Endothelial cell of umbilical vein (primary cell): ENCODE measurements at regions not wholly inside any gene's neighbourhood (a gene's known extent, or its start where the extent isn't known, plus 50 kb on each side); places are given as distances from the start of the nearest gene placed in this dataset.
"Not testable (repeated sequence)": the region's sequence is repeated elsewhere in the genome, so short reads cannot be mapped to it uniquely, and the experiment has no call there.

ENCODE experiments used
- BruUV-seq: library from RNA; stranded (reverse); fragments of 400-500 nt; replicated peaks from 2 replicates; lab custom pipeline; 2021; lab: Mats Ljungman, UMichigan
- CTCF ChIA-PET: fragments of 300-600, 350-600 bp; sonication (Branson Sonifier 250); formaldehyde crosslinking; loops from one replicate; lab custom pipeline; 2021; ENCODE audit warnings: antibody characterized with exemption, inconsistent platforms; lab: Charles Lee
- POLR2A ChIA-PET: fragments of 300-600, 350-600 bp; sonication (Branson Sonifier 250); formaldehyde crosslinking; loops from one replicate; lab custom pipeline; 2021; ENCODE audit warnings: antibody characterized with exemption, inconsistent platforms; lab: Charles Lee
- DNase-seq: peaks from one replicate; pipeline ENCODE4 v3.0.0-alpha.2; 2011; ENCODE audit warnings: low read depth, low spot score
- FAIRE-seq: peaks from 2 replicates; lab custom pipeline; 2011; peaks lifted over from hg19 to GRCh38; lab: Jason Lieb, UNC
- H2AFZ ChIP-seq: 2 replicates; pipeline ENCODE4 v1.6.0; 2012; ENCODE audit warnings: low read depth, low read length, control low read depth, inconsistent platforms
- H3K27ac ChIP-seq: 2 replicates; pipeline ENCODE4 v1.5.1; 2011; ENCODE audit warnings: low read depth, mild to moderate bottlenecking, control low read depth, low read length, moderate library complexity; ENCODE audit not compliant: insufficient read depth
- H3K27me3 ChIP-seq, 2 experiments: 2 replicates each; pipeline versions ENCODE4 v1.6.0 to v1.6.1; 2011; ENCODE audit warnings: low read length in 2 of 2, mixed read lengths in 1 of 2; ENCODE audit not compliant: control insufficient read depth in 2 of 2, insufficient read depth in 2 of 2
- H3K36me3 ChIP-seq, 2 experiments: 2 replicates in 1 of 2; 3 replicates in 1 of 2; pipeline ENCODE4 v1.5.1; 2011; ENCODE audit warnings: low read length in 2 of 2, mild to moderate bottlenecking in 1 of 2, moderate library complexity in 1 of 2; ENCODE audit not compliant: control insufficient read depth in 2 of 2, insufficient read depth in 2 of 2; ENCODE audit errors: extremely low read depth in 1 of 2
- H3K4me1 ChIP-seq: 3 replicates; pipeline ENCODE4 v1.5.1; 2011; ENCODE audit warnings: mild to moderate bottlenecking, low read length; ENCODE audit not compliant: control insufficient read depth, insufficient read depth; ENCODE audit errors: extremely low read depth
- H3K4me2 ChIP-seq: 2 replicates; pipeline ENCODE4 v1.6.1; 2011; ENCODE audit warnings: low read length, control low read depth, mixed read lengths; ENCODE audit not compliant: insufficient read depth
- H3K4me3 ChIP-seq, 3 experiments: fragments of 200-600 bp in 1 of 3; sonication (generic), shearing (Covaris generic) in 1 of 3; replicated peaks in 1 of 3; 2 replicates each; pipeline ENCODE4 v1.5.1; 2011 to 2016; ENCODE audit warnings: control low read depth in 3 of 3, low read length in 3 of 3, mild to moderate bottlenecking in 2 of 3, inconsistent platforms in 1 of 3, low read depth in 1 of 3, moderate library complexity in 1 of 3; ENCODE audit not compliant: insufficient read depth in 1 of 3
- H3K79me2 ChIP-seq: 2 replicates; pipeline ENCODE4 v1.6.0; 2012; ENCODE audit warnings: low read length, inconsistent platforms; ENCODE audit not compliant: control insufficient read depth, insufficient read depth
- H3K9ac ChIP-seq: replicated peaks from 2 replicates; pipeline ENCODE3; 2011; ENCODE audit warnings: low read length, control low read depth; ENCODE audit not compliant: insufficient read depth; ENCODE audit errors: extremely low read depth
- H3K9me1 ChIP-seq: replicated peaks from 3 replicates; pipeline ENCODE4 v1.6.0; 2011; ENCODE audit warnings: mild to moderate bottlenecking, low read length; ENCODE audit not compliant: control insufficient read depth, insufficient read depth; ENCODE audit errors: extremely low read depth
- H3K9me3 ChIP-seq: replicated peaks from 2 replicates; pipeline ENCODE4 v1.5.1; 2012; ENCODE audit warnings: low read length, inconsistent platforms; ENCODE audit not compliant: control insufficient read depth, insufficient read depth
- H4K20me1 ChIP-seq: replicated peaks from 2 replicates; pipeline ENCODE3; 2011; ENCODE audit warnings: mild to moderate bottlenecking, low read length; ENCODE audit not compliant: control insufficient read depth, insufficient read depth; ENCODE audit errors: extremely low read depth
- FOS ChIP-seq: IDR thresholded peaks from 2 replicates; pipeline ENCODE4 v1.6.1; 2011; ENCODE audit warnings: mild to moderate bottlenecking, low read length, moderate library complexity, borderline replicate concordance; ENCODE audit not compliant: insufficient read depth
- JUN ChIP-seq: IDR thresholded peaks from 2 replicates; pipeline ENCODE4 v1.6.1; 2011; ENCODE audit warnings: borderline replicate concordance, low read depth; ENCODE audit not compliant: insufficient read length, insufficient read depth
- dilution Hi-C: fragments of 300-500 bp; cut with MboI; formaldehyde crosslinking; loops from one replicate; pipeline ENCODE4 v1.15.0; 2019; ENCODE audit warnings: low sequenced_read_pairs; ENCODE audit not compliant: extremely low pct_ligation_motif_present
- intact Hi-C: fragments of 100-400 bp; cut with micrococcal nuclease; formaldehyde crosslinking; loops from one replicate; pipeline ENCODE4 v1.10.0; 2022

DNA sequence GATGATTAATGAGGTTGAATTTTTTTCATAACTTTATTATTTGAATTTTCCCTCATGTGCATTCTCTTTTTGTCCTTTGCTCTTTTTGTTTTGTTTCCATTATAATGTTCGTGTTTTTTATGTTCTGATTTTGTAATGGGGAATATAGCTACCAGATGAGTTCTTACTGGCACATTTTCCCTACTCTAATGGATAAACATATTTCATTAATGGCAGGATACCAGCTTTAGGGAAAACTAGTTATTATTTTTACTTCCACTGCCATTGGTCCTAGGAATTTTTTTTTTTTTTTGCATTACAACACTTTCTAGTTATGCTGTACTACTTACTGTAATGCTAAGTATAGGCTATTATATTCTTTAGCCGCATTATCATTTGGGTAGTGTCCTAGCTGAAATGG, 286.3 kb downstream of the SPRY1 start:
- dilution Hi-C loops (no loop called here), intact Hi-C loops (no loop called here)
- ChIA-PET POLR2A (no interaction called here), CTCF (interaction anchor here (1.0 to 1.6 kb wide), 2 partner anchors 10 to 22 kb away, joined by 3 read pairs; no protein-coding TSS in a partner anchor)
- Histone ChIP-seq H3K9me1 (no peaks in the 10 kb centered on the region), H3K27ac (no peak overlapping the region), H3K9ac (no peak overlapping the region), H3K4me1 (no peaks in the 10 kb centered on the region), H3K79me2 (no peaks in the 10 kb centered on the region), H3K27me3 (no peaks in the 10 kb centered on the region), H2AFZ (no peak overlapping the region), H3K9me3 (no peaks in the 10 kb centered on the region), H3K4me2 (no peak overlapping the region), H4K20me1 (no peaks in the 10 kb centered on the region), H3K4me3 (no peak overlapping the region), H3K36me3 (no peaks in the 10 kb centered on the region)
- DNase-seq = no peak
- BruUV-seq = no TSS peak
- FAIRE-seq = no peak
- TF ChIP-seq JUN (no peak), FOS (no peak)

DNA sequence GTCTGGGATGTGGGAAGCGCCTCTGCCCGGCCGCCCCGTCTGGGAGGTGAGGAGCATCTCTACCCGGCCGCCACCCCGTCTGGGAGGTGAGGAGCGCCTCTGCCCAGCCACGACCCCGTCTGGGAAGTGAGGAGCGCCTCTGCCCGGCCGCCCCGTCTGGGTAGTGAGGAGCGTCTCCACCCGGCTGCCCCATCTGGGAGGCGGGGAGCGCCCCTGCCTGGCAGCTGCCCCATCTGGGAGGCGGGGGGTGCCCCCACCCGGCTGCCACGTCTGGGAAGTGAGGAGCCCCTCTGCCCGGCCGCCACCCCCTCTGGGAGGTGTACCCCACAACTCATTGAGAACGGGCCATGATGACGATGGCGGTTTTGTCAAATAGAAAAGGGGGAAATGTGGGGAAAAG, 288.3 kb downstream of the SPRY1 start:
- H2AFZ ChIP-seq, BruUV-seq, H3K9ac ChIP-seq, CTCF ChIA-PET, H3K79me2 ChIP-seq, H3K4me1 ChIP-seq, H3K4me2 ChIP-seq, H3K27me3 ChIP-seq, dilution Hi-C loops, intact Hi-C loops, DNase-seq, H3K9me1 ChIP-seq, H3K4me3 ChIP-seq, H3K27ac ChIP-seq, FAIRE-seq, H3K9me3 ChIP-seq, H3K36me3 ChIP-seq, H4K20me1 ChIP-seq, POLR2A ChIA-PET: not testable (repeated sequence)

DNA sequence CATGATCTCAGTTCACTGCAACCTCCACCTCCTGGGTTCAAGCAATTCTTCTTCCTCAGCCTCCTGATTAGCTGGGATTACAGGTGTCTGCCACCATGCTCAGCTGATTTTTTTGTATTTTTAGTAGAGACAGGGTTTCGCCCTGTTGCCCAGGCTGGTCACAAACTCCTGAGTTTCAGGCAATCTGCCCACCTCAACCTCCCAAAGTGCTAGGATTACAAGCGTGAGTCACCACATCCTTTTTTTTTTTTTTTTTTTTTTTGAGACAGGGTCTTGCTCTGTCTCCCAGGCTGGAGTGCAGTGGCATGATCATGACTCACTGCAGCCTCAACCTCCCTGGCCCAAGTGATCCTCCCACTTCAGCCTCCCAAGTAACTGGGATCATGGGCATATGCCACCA, 298.9 kb downstream of the SPRY1 start:
- H2AFZ ChIP-seq, dilution Hi-C loops, H3K9me1 ChIP-seq, BruUV-seq, H3K4me1 ChIP-seq, H3K9me3 ChIP-seq, POLR2A ChIA-PET, H3K4me3 ChIP-seq, H3K27me3 ChIP-seq, DNase-seq, H3K9ac ChIP-seq, H3K27ac ChIP-seq, H3K36me3 ChIP-seq, H3K79me2 ChIP-seq, intact Hi-C loops, H4K20me1 ChIP-seq, FAIRE-seq, H3K4me2 ChIP-seq: not testable (repeated sequence)
- CTCF ChIA-PET = interaction anchor here (0.7 to 1.8 kb wide), 2 partner anchors 9 to 44 kb away, joined by 3 to 4 read pairs; no protein-coding TSS in a partner anchor
